ENCODE measurements at regions not wholly inside any gene's neighbourhood (a gene's known extent, or its start where the extent isn't known, plus 50 kb on each side); places are given as distances from the start of the nearest gene placed in this dataset.

- H2AK5ac ChIP-seq (ENCODE audit: low read depth, low read length) = no peak overlapping the region
- H2BK15ac ChIP-seq (ENCODE audit: low read length) = no peak overlapping the region
- no peak overlapping the region for H3K14ac ChIP-seq (ENCODE audit: low read length)
- H4K91ac ChIP-seq (ENCODE audit: low read depth, low read length, poor library complexity) = no peak overlapping the region
- no peak overlapping the region for H2BK5ac ChIP-seq (ENCODE audit: low read length)
- no peak overlapping the region for H3K4ac ChIP-seq (ENCODE audit: low read length)
- DNase-seq (ENCODE audit: low spot score) = no peak
- H2BK120ac ChIP-seq (ENCODE audit: low read depth, low read length) = no peak overlapping the region
- H3K9ac ChIP-seq (ENCODE audit: low read depth, low read length, poor library complexity) = no peak overlapping the region
- WGBS, 2 donors (ENCODE audit: extremely low coverage in 2 of 2, insufficient read length in 2 of 2, insufficient replicate concordance in 1 of 2) = no CpG with 5 or more reads among the region's 5 CpGs
- H3K27ac ChIP-seq (replicated peaks; ENCODE audit: low read length) = no peak overlapping the region
- H2BK12ac ChIP-seq (ENCODE audit: low read length) = no peak overlapping the region
- no peaks in the 10 kb centered on the region for H3K27me3 ChIP-seq (ENCODE audit: control insufficient read depth in 3 of 3, insufficient read depth in 3 of 3, low read depth in 1 of 3, low read length in 3 of 3)
- H3K9me3 ChIP-seq (replicated peaks in 1 of 2; ENCODE audit: control insufficient read depth in 2 of 2, insufficient read depth in 1 of 2, low read depth in 1 of 2, low read length in 2 of 2) = no peaks in the 10 kb centered on the region
- H3K36me3 ChIP-seq (replicated peaks in 1 of 2; ENCODE audit: control insufficient read depth in 2 of 2, insufficient read depth in 2 of 2, low read length in 2 of 2) = no peaks in the 10 kb centered on the region
- no peak overlapping the region for H3K4me3 ChIP-seq (ENCODE audit: low read length in 2 of 2)
- H3K79me1 ChIP-seq (ENCODE audit: low read depth, low read length) = no peaks in the 10 kb centered on the region
- no peak overlapping the region for H3K18ac ChIP-seq (ENCODE audit: low read length)
- peaks cover 0 to 1% of the 10 kb centered on the region in 2 donors for H3K4me1 ChIP-seq (ENCODE audit: control insufficient read depth in 2 of 2, insufficient read depth in 1 of 2, low read depth in 1 of 2, low read length in 2 of 2)
- H4K8ac ChIP-seq (ENCODE audit: low read depth, low read length) = no peak overlapping the region
- H3K23ac ChIP-seq (ENCODE audit: low read depth, low read length, poor library complexity) = no peak overlapping the region
- no peak overlapping the region for H3K4me2 ChIP-seq (ENCODE audit: insufficient read depth, low read length, poor library complexity, severe bottlenecking)
- no peak overlapping the region for H2AFZ ChIP-seq (ENCODE audit: low read length)
These were observed 192.4 kb downstream of the PTGER3 start for GRCh38 chr1:70855203-70855602.

- no peak overlapping the region for H3K9ac ChIP-seq (ENCODE audit: low read depth, low read length, poor library complexity)
- no peaks in the 10 kb centered on the region for H3K9me3 ChIP-seq (replicated peaks in 1 of 2; ENCODE audit: control insufficient read depth in 2 of 2, insufficient read depth in 1 of 2, low read depth in 1 of 2, low read length in 2 of 2)
- no peak overlapping the region for H3K4me2 ChIP-seq (ENCODE audit: insufficient read depth, low read length, poor library complexity, severe bottlenecking)
- WGBS, 2 donors (ENCODE audit: extremely low coverage in 2 of 2, insufficient read length in 2 of 2, insufficient replicate concordance in 1 of 2) = no CpG with 5 or more reads among the region's 2 CpGs
- H2BK5ac ChIP-seq (ENCODE audit: low read length) = no peak overlapping the region
- H3K23ac ChIP-seq (ENCODE audit: low read depth, low read length, poor library complexity) = no peak overlapping the region
- no peak overlapping the region for H3K14ac ChIP-seq (ENCODE audit: low read length)
- no peak overlapping the region for H2BK12ac ChIP-seq (ENCODE audit: low read length)
- no peaks in the 10 kb centered on the region for H3K36me3 ChIP-seq (replicated peaks in 1 of 2; ENCODE audit: control insufficient read depth in 2 of 2, insufficient read depth in 2 of 2, low read length in 2 of 2)
- no peak overlapping the region for H3K4me3 ChIP-seq (ENCODE audit: low read length in 2 of 2)
- H3K18ac ChIP-seq (ENCODE audit: low read length) = no peak overlapping the region
- no peak overlapping the region for H3K4ac ChIP-seq (ENCODE audit: low read length)
- H3K79me1 ChIP-seq (ENCODE audit: low read depth, low read length) = no peaks in the 10 kb centered on the region
- H2BK120ac ChIP-seq (ENCODE audit: low read depth, low read length) = no peak overlapping the region
- H3K27me3 ChIP-seq (ENCODE audit: control insufficient read depth in 3 of 3, insufficient read depth in 3 of 3, low read depth in 1 of 3, low read length in 3 of 3) = no peaks in the 10 kb centered on the region
- no peak overlapping the region for H2AK5ac ChIP-seq (ENCODE audit: low read depth, low read length)
- peaks cover 0 to 1% of the 10 kb centered on the region in 2 donors for H3K4me1 ChIP-seq (ENCODE audit: control insufficient read depth in 2 of 2, insufficient read depth in 1 of 2, low read depth in 1 of 2, low read length in 2 of 2)
- no peak overlapping the region for H2AFZ ChIP-seq (ENCODE audit: low read length)
- H3K27ac ChIP-seq (replicated peaks; ENCODE audit: low read length) = no peak overlapping the region
- H2BK15ac ChIP-seq (ENCODE audit: low read length) = no peak overlapping the region
- no peak for DNase-seq (ENCODE audit: low spot score)
- H4K91ac ChIP-seq (ENCODE audit: low read depth, low read length, poor library complexity) = no peak overlapping the region
- H4K8ac ChIP-seq (ENCODE audit: low read depth, low read length) = no peak overlapping the region
These were observed 191.4 kb downstream of the PTGER3 start for GRCh38 chr1:70856201-70856600.

GRCh38 chr1:70863239-70863638 lies 184.4 kb downstream of the PTGER3 start:
- no peak overlapping the region for H4K8ac ChIP-seq (ENCODE audit: low read depth, low read length)
- WGBS, 2 donors (ENCODE audit: extremely low coverage in 2 of 2, insufficient read length in 2 of 2, insufficient replicate concordance in 1 of 2) = no CpG with 5 or more reads among the region's 1 CpG
- peaks cover 0 to 1% of the 10 kb centered on the region in 2 donors for H3K4me1 ChIP-seq (ENCODE audit: control insufficient read depth in 2 of 2, insufficient read depth in 1 of 2, low read depth in 1 of 2, low read length in 2 of 2)
- no peak overlapping the region for H2BK120ac ChIP-seq (ENCODE audit: low read depth, low read length)
- DNase-seq (ENCODE audit: low spot score) = no peak
- H2AK5ac ChIP-seq (ENCODE audit: low read depth, low read length) = no peak overlapping the region
- H4K91ac ChIP-seq (ENCODE audit: low read depth, low read length, poor library complexity) = no peak overlapping the region
- no peak overlapping the region for H2BK5ac ChIP-seq (ENCODE audit: low read length)
- H2BK15ac ChIP-seq (ENCODE audit: low read length) = no peak overlapping the region
- H3K4me2 ChIP-seq (ENCODE audit: insufficient read depth, low read length, poor library complexity, severe bottlenecking) = no peak overlapping the region
- no peak overlapping the region for H3K14ac ChIP-seq (ENCODE audit: low read length)
- H3K27ac ChIP-seq (replicated peaks; ENCODE audit: low read length) = no peak overlapping the region
- H2BK12ac ChIP-seq (ENCODE audit: low read length) = no peak overlapping the region
- no peak overlapping the region for H3K23ac ChIP-seq (ENCODE audit: low read depth, low read length, poor library complexity)
- H3K27me3 ChIP-seq (ENCODE audit: control insufficient read depth in 3 of 3, insufficient read depth in 3 of 3, low read depth in 1 of 3, low read length in 3 of 3) = no peaks in the 10 kb centered on the region
- H3K4me3 ChIP-seq (ENCODE audit: low read length in 2 of 2) = no peak overlapping the region
- no peak overlapping the region for H3K4ac ChIP-seq (ENCODE audit: low read length)
- H2AFZ ChIP-seq (ENCODE audit: low read length) = no peak overlapping the region
- H3K36me3 ChIP-seq (replicated peaks in 1 of 2; ENCODE audit: control insufficient read depth in 2 of 2, insufficient read depth in 2 of 2, low read length in 2 of 2) = no peaks in the 10 kb centered on the region
- no peak overlapping the region for H3K9ac ChIP-seq (ENCODE audit: low read depth, low read length, poor library complexity)
- H3K18ac ChIP-seq (ENCODE audit: low read length) = no peak overlapping the region
- H3K79me1 ChIP-seq (ENCODE audit: low read depth, low read length) = no peaks in the 10 kb centered on the region
- no peaks in the 10 kb centered on the region for H3K9me3 ChIP-seq (replicated peaks in 1 of 2; ENCODE audit: control insufficient read depth in 2 of 2, insufficient read depth in 1 of 2, low read depth in 1 of 2, low read length in 2 of 2)

DNA sequence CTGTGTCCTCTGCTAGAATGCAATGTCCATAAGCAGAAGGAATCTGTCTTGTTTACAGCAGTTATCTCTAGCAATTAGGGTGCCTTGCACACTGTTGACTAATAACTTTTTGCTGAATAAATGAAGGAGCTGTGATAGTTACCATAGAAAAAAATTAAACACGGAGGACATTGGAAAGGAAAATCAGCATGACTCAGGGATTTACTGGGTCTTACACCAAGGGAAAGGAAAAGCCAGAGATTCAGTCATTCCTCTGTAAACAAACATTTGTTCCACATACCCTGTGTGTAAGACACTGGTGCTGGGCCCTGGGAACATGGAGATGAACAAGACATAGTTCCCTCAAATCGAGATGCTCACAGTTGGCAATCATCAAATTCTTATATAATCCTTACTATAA lies 183.3 kb downstream of the PTGER3 start:
- no peak overlapping the region for H2AFZ ChIP-seq (ENCODE audit: low read length)
- no peak overlapping the region for H2AK5ac ChIP-seq (ENCODE audit: low read depth, low read length)
- no peak overlapping the region for H3K14ac ChIP-seq (ENCODE audit: low read length)
- H2BK120ac ChIP-seq (ENCODE audit: low read depth, low read length) = no peak overlapping the region
- no peak for DNase-seq (ENCODE audit: low spot score)
- H3K27ac ChIP-seq (replicated peaks; ENCODE audit: low read length) = no peak overlapping the region
- no peaks in the 10 kb centered on the region for H3K27me3 ChIP-seq (ENCODE audit: control insufficient read depth in 3 of 3, insufficient read depth in 3 of 3, low read depth in 1 of 3, low read length in 3 of 3)
- no peak overlapping the region for H3K4me3 ChIP-seq (ENCODE audit: low read length in 2 of 2)
- H3K4me1 ChIP-seq (ENCODE audit: control insufficient read depth in 2 of 2, insufficient read depth in 1 of 2, low read depth in 1 of 2, low read length in 2 of 2) = no peaks in the 10 kb centered on the region
- H3K79me1 ChIP-seq (ENCODE audit: low read depth, low read length) = no peaks in the 10 kb centered on the region
- H2BK15ac ChIP-seq (ENCODE audit: low read length) = no peak overlapping the region
- no peak overlapping the region for H4K91ac ChIP-seq (ENCODE audit: low read depth, low read length, poor library complexity)
- H3K9me3 ChIP-seq (replicated peaks in 1 of 2; ENCODE audit: control insufficient read depth in 2 of 2, insufficient read depth in 1 of 2, low read depth in 1 of 2, low read length in 2 of 2) = no peaks in the 10 kb centered on the region
- no peak overlapping the region for H3K18ac ChIP-seq (ENCODE audit: low read length)
- no peak overlapping the region for H2BK12ac ChIP-seq (ENCODE audit: low read length)
- no peak overlapping the region for H4K8ac ChIP-seq (ENCODE audit: low read depth, low read length)
- H3K9ac ChIP-seq (ENCODE audit: low read depth, low read length, poor library complexity) = no peak overlapping the region
- H3K4ac ChIP-seq (ENCODE audit: low read length) = no peak overlapping the region
- H2BK5ac ChIP-seq (ENCODE audit: low read length) = no peak overlapping the region
- no peaks in the 10 kb centered on the region for H3K36me3 ChIP-seq (replicated peaks in 1 of 2; ENCODE audit: control insufficient read depth in 2 of 2, insufficient read depth in 2 of 2, low read length in 2 of 2)
- no peak overlapping the region for H3K4me2 ChIP-seq (ENCODE audit: insufficient read depth, low read length, poor library complexity, severe bottlenecking)
- no CpG with 5 or more reads among the region's 2 CpGs for WGBS, 2 donors (ENCODE audit: extremely low coverage in 2 of 2, insufficient read length in 2 of 2, insufficient replicate concordance in 1 of 2)
- no peak overlapping the region for H3K23ac ChIP-seq (ENCODE audit: low read depth, low read length, poor library complexity)
